HCT116 (cell line): ENCODE measurements at regions not wholly inside any gene's neighbourhood (a gene's known extent, or its start where the extent isn't known, plus 50 kb on each side); places are given as distances from the start of the nearest gene placed in this dataset.
A peak's percentile ranks its signal among the peaks of the same experiment; 100 is the strongest.

Source experiments
- ATAC-seq: fragments of 200-7000 bp; cut with Tn5 transposase; 2 replicates; pipeline ENCODE4 v1.9.1; 2020; ENCODE audit warnings: mild to moderate bottlenecking, moderate library complexity
- BruUV-seq: library from RNA; stranded (reverse); fragments of 400-500 nt; replicated peaks from 2 replicates; lab custom pipeline; 2021; lab: Mats Ljungman, UMichigan
- CTCF ChIA-PET: fragments of 300-600 bp; sonication (Branson Sonifier 250); formaldehyde crosslinking; loops from one replicate; lab custom pipeline; 2021; ENCODE audit warnings: antibody characterized with exemption; lab: Charles Lee
- POLR2A ChIA-PET: fragments of 300-600, 350-600 bp; sonication (Branson Sonifier 250); formaldehyde crosslinking; loops from one replicate; lab custom pipeline; 2021; ENCODE audit warnings: antibody characterized with exemption; lab: Charles Lee
- RAD21 ChIA-PET, 2 experiments: fragments of 300-600 bp; sonication (Branson Sonifier 250); formaldehyde crosslinking; loops; one replicate each; lab custom pipeline; 2023; ENCODE audit warnings: low total read pairs in 2 of 2; ENCODE audit not compliant: uncharacterized antibody in 2 of 2, unreplicated experiment in 2 of 2, low non-redundant PET in 1 of 2; lab: Charles Lee
- DNase-seq: peaks from one replicate; pipeline ENCODE4 v3.0.0-alpha.2; 2010; ENCODE audit warnings: low read depth, low spot score
- H2AFZ ChIP-seq: fragments of 200-600 bp; shearing (Covaris generic), sonication (generic); 2 replicates; pipeline ENCODE4 v1.6.1; 2017; ENCODE audit warnings: low read depth, mixed run types, mixed read lengths, antibody characterized with exemption, low read length; ENCODE audit not compliant: poor library complexity, severe bottlenecking
- H3K27ac ChIP-seq: 2 replicates; pipeline ENCODE4 v1.5.1; 2012; ENCODE audit warnings: low read depth, low read length
- H3K27me3 ChIP-seq: fragments of 200-600 bp; sonication (generic); 2 replicates; pipeline ENCODE4 v1.6.1; 2016; ENCODE audit warnings: mixed run types, low read length, mixed read lengths; ENCODE audit not compliant: insufficient read depth
- H3K36me3 ChIP-seq, 2 experiments: fragments of 200-500 bp in 1 of 2; fragments of 200-600 bp in 1 of 2; sonication (Bioruptor generic) in 1 of 2; sonication (generic) in 1 of 2; 2 replicates each; pipeline versions ENCODE4 v1.5.1 to v1.6.1; 2014 to 2016; ENCODE audit warnings: low read length in 2 of 2, inconsistent platforms in 1 of 2, mixed read lengths in 1 of 2, mixed run types in 1 of 2; ENCODE audit not compliant: insufficient read depth in 2 of 2, control insufficient read depth in 1 of 2
- H3K4me1 ChIP-seq, 2 experiments: fragments of 200-600 bp in 1 of 2; sonication (generic) in 1 of 2; 2 replicates each; pipeline versions ENCODE4 v1.5.1 to v1.6.1; 2012 to 2017; ENCODE audit warnings: low read length in 2 of 2, inconsistent platforms in 1 of 2, mild to moderate bottlenecking in 1 of 2, mixed read lengths in 1 of 2, mixed run types in 1 of 2, moderate library complexity in 1 of 2; ENCODE audit not compliant: insufficient read depth in 2 of 2, control insufficient read depth in 1 of 2
- H3K4me2 ChIP-seq: fragments of 200-600 bp; sonication (generic); 2 replicates; pipeline ENCODE4 v1.6.1; 2017; ENCODE audit warnings: mixed run types, low read length, mixed read lengths
- H3K4me3 ChIP-seq, 2 experiments: fragments of 200-600 bp in 1 of 2; sonication (generic) in 1 of 2; replicated peaks in 1 of 2; 2 replicates each; pipeline ENCODE4 v1.5.1; 2011 to 2016; ENCODE audit warnings: low read length in 2 of 2, control low read depth in 1 of 2, low read depth in 1 of 2, mild to moderate bottlenecking in 1 of 2, mixed read lengths in 1 of 2, mixed run types in 1 of 2
- H3K79me2 ChIP-seq: fragments of 200-600 bp; sonication (generic); 2 replicates; pipeline ENCODE4 v1.6.1; 2017; ENCODE audit warnings: mild to moderate bottlenecking, mixed run types, low read length, moderate library complexity, mixed read lengths; ENCODE audit not compliant: insufficient read depth
- H3K9ac ChIP-seq: fragments of 200-600 bp; sonication (generic); 2 replicates; pipeline ENCODE4 v1.6.1; 2016; ENCODE audit warnings: low read length, mixed read lengths
- H3K9me2 ChIP-seq: fragments of 200-600 bp; sonication (generic), shearing (Covaris generic); 2 replicates; pipeline ENCODE4 v1.6.1; 2017; ENCODE audit warnings: mixed run types, mild to moderate bottlenecking, moderate library complexity; ENCODE audit not compliant: insufficient read depth
- H3K9me3 ChIP-seq, 2 experiments: fragments of 200-500 bp in 1 of 2; fragments of 200-600 bp in 1 of 2; sonication (Bioruptor generic) in 1 of 2; sonication (generic) in 1 of 2; 2 replicates each; pipeline ENCODE4 v1.6.1; 2014 to 2017; ENCODE audit warnings: low read length in 2 of 2, mixed read lengths in 2 of 2, inconsistent platforms in 1 of 2, low read depth in 1 of 2, mild to moderate bottlenecking in 1 of 2, mixed run types in 1 of 2, moderate library complexity in 1 of 2; ENCODE audit not compliant: control insufficient read depth in 1 of 2, insufficient read depth in 1 of 2
- H4K20me1 ChIP-seq: fragments of 200-600 bp; sonication (generic), shearing (Covaris generic); 2 replicates; pipeline ENCODE4 v1.6.1; 2017; ENCODE audit warnings: mixed run types, mild to moderate bottlenecking, moderate library complexity; ENCODE audit not compliant: insufficient read depth
- CBX3 ChIP-seq: IDR thresholded peaks from 2 replicates; pipeline ENCODE4 v1.6.1; 2012; ENCODE audit warnings: low read depth
- CEBPB ChIP-seq: IDR thresholded peaks from 2 replicates; pipeline ENCODE4 v1.6.1; 2012; ENCODE audit warnings: low read depth
- EGR1 ChIP-seq: IDR thresholded peaks from 2 replicates; pipeline ENCODE4 v1.6.1; 2012; ENCODE audit warnings: low read depth
- ELF1 ChIP-seq: IDR thresholded peaks from 2 replicates; pipeline ENCODE4 v1.6.1; 2012; ENCODE audit warnings: low read depth, borderline replicate concordance
- EZH2phosphoT487 ChIP-seq: fragments of 200-600 bp; IDR thresholded peaks from 2 replicates; pipeline ENCODE4 v1.6.1; 2018; ENCODE audit warnings: antibody characterized with exemption, borderline replicate concordance
- FOSL1 ChIP-seq: IDR thresholded peaks from 2 replicates; pipeline ENCODE4 v1.6.1; 2012; ENCODE audit warnings: low read depth
- POLR2AphosphoS5 ChIP-seq: IDR thresholded peaks from 2 replicates; pipeline ENCODE4 v1.6.1; 2011; ENCODE audit warnings: mild to moderate bottlenecking, low read depth, low read length, moderate library complexity
- SIN3A ChIP-seq: IDR thresholded peaks from 2 replicates; pipeline ENCODE4 v1.6.1; 2012; ENCODE audit warnings: low read depth
- SP1 ChIP-seq: IDR thresholded peaks from 2 replicates; pipeline ENCODE4 v1.6.1; 2012; ENCODE audit warnings: low read depth
- SRF ChIP-seq: IDR thresholded peaks from 2 replicates; pipeline ENCODE4 v1.6.1; 2012; ENCODE audit warnings: low read depth
- TCF7L2 ChIP-seq: IDR thresholded peaks from 2 replicates; pipeline ENCODE4 v1.7.0; 2011; ENCODE audit warnings: borderline replicate concordance, inconsistent platforms; ENCODE audit not compliant: insufficient read depth, insufficient read length; ENCODE audit errors: extremely low read depth
- YY1 ChIP-seq: IDR thresholded peaks from 2 replicates; pipeline ENCODE4 v1.6.1; 2011; ENCODE audit warnings: low read length, low read depth, moderate library complexity, mild to moderate bottlenecking; ENCODE audit not compliant: insufficient replicate concordance; ENCODE audit errors: extremely low read depth
- ZBTB33 ChIP-seq: IDR thresholded peaks from 2 replicates; pipeline ENCODE4 v1.6.1; 2011; ENCODE audit warnings: mild to moderate bottlenecking, low read length, moderate library complexity; ENCODE audit not compliant: insufficient replicate concordance; ENCODE audit errors: extremely low read depth
- ZNF274 ChIP-seq: fragments of 200-500 bp; sonication (Bioruptor generic); IDR thresholded peaks from 2 replicates; pipeline ENCODE4 v1.6.1; 2014; ENCODE audit warnings: mild to moderate bottlenecking, low read depth, low read length, inconsistent platforms
- intact Hi-C: fragments of 100-400 bp; cut with micrococcal nuclease; formaldehyde crosslinking; loops from 2 replicates; pipeline ENCODE4 v1.10.0; 2022

DNA sequence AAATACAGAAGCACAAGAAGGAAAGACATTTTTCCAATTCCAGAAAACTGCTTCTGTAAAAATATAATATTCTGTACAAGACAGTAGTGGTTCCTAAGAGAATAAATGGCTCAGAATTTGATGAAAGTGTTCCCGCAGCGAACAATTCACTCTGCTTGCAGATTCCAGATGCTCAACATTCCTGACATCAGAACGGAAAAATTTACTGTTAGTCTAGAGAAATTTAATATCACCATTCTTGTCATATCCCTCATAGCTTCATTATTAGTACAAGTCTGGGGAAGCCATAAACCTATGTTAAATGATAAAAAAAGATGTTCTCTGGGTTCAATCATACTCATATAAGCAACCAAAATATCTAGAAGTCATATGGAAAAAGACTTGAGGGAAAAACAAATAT lies 83.6 kb downstream of the MPP7 start:
- H3K4me1 ChIP-seq = peaks cover 84 to 90% of the 10 kb centered on the region in 2 experiments
- intact Hi-C loops = loop anchor here (5.0 kb wide), 1 partner anchor 97 kb away; no protein-coding TSS in a partner anchor
- H3K9ac ChIP-seq = peak overlapping the region; percentile 62
- POLR2A ChIA-PET = no interaction called here
- H4K20me1 ChIP-seq = no peaks in the 10 kb centered on the region
- no peak for ATAC-seq
- RAD21 ChIA-PET = no interaction called here
- no peaks in the 10 kb centered on the region for H3K9me2 ChIP-seq
- peaks cover 30% of the 10 kb centered on the region for H3K79me2 ChIP-seq
- no peaks in the 10 kb centered on the region for H3K36me3 ChIP-seq
- DNase-seq = no peak
- peak; percentile 13; the same call in 1 of the 2 replicates for TF ChIP-seq POLR2AphosphoS5
- TF ChIP-seq TCF7L2 = no peak
- TF ChIP-seq ZBTB33 = no peak
- no peak; the same call in 1 of the 2 replicates for TF ChIP-seq FOSL1
- no peak for TF ChIP-seq EGR1
- no peak for TF ChIP-seq YY1
- no peak for TF ChIP-seq SIN3A
- no peak for TF ChIP-seq SRF
- no peak for TF ChIP-seq CEBPB
- TF ChIP-seq CBX3 = no peak; the same call in 1 of the 2 replicates
- no peak for TF ChIP-seq ELF1
- TF ChIP-seq EZH2phosphoT487 = no peak
- TF ChIP-seq SP1 = peak; percentile 68; the same call in 1 of the 2 replicates
- no peak for TF ChIP-seq ZNF274
- peak overlapping the region in 1 of 2 experiments; percentile 43; a peak in 1 of 4 replicates for H3K4me3 ChIP-seq
- H2AFZ ChIP-seq = no peak overlapping the region
- CTCF ChIA-PET = interaction anchor here (0.8 kb wide), 1 partner anchor 24 kb away, joined by 4 read pairs; no protein-coding TSS in a partner anchor
- H3K4me2 ChIP-seq = peak overlapping the region; percentile 74
- no peaks in the 10 kb centered on the region for H3K27me3 ChIP-seq
- H3K27ac ChIP-seq = peak overlapping the region; percentile 98
- H3K9me3 ChIP-seq = no peaks in the 10 kb centered on the region
- BruUV-seq = no TSS peak
